GM18511 (cell line): ENCODE measurements at regions not wholly inside any gene's neighbourhood (a gene's known extent, or its start where the extent isn't known, plus 50 kb on each side); places are given as distances from the start of the nearest gene placed in this dataset.
A peak's percentile ranks its signal among the peaks of the same experiment; 100 is the strongest.

ENCODE experiments used
- ATAC-seq: cut with Tn5 transposase; IDR thresholded peaks from one replicate; pipeline ENCODE4 v1.9.1; 2021; ENCODE audit warnings: mild to moderate bottlenecking, moderate library complexity; ENCODE audit not compliant: unreplicated experiment

GRCh38 chr15:99921101-99921500 is 187.9 kb upstream of the LYSMD4 start:
- no peak for ATAC-seq

DNA sequence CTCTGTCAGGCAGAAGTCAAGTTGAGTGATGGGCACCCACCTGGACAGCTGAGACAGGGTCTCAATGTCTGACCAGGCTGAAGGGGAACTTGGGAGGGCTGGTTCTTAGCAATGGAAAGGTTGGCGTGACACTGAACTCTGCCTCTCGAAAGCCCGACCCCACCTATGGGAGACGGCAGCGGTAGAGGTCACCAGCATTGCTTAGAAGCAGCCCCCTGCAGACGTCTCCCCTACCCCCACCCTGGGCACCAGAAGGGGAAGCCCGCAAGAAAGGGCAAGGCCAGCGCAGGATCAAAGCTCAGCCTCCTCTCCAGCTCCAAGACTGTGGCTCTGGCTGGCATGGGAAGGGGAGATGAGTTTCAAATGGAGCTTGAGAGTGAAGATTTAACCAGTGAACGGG is 184.8 kb upstream of the LYSMD4 start:
- ATAC-seq, result no peak

GRCh38 chr15:99917252-99917651 is 184.0 kb upstream of the LYSMD4 start:
- ATAC-seq, result no peak

DNA sequence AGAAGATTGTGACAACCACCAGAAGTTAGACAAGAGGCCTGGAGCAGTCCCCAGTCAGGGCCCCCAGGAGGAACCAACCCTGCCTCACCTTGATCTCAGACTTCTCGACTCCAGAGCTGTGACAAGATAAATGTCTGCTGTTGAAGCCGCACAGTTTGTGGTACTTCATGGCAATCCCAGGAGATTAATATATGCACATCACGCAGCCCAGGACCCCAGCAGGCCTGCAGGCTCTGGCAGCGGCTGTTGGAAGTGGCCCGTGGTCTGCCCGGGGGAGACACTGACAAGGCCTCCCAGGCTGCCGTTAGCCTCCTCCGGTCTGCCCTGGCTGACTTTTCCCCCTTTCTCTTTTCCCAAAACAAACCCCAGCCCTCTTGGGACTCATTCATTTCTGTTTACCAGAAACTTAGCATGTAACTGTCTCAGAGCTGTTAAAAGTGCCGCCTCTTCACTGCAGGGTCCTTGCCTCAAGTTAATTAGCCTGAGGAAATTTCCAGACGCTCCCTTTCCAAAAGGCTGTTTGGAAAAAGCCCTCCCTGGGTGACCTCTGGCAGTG is 183.5 kb upstream of the LYSMD4 start:
- no peak for ATAC-seq

DNA sequence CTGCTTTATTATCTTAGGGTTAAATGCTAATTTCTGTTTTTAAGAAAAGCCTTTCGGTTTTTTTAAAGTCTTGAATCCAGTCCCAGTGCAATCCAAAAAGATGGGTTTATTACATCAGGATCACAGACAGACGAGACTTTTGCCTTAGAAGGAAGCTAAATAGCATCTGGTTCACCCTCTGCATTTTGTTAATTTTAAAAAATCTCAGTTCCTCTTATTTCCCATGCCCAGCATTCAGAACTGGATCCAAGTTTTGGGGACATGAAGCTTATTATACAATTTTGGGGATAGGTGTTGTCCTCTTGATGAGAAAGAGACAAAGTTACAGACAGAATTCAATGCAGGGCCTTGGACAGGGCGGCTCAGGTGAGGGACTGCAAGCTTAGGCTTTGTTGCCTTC is 181.5 kb upstream of the LYSMD4 start:
- no peak for ATAC-seq

DNA sequence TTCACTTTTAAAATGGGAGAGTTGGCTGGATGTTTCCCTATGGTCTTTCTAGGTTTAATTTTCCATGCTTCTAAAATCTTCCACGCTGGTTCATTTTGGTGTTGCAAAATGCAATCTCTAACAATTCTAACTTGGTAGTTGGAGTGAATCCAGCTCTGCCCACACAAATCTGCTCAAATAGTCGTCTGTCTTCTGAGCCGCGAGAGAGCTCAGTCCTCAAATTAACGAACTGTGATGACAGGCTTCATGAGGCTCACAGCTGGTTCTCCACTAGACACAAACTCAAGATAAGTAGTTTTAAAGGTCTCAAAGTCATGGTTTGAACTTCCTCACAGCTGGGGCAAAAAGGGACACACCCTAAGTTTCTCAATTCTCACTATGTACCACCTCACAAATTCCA is 178.6 kb upstream of the LYSMD4 start:
- ATAC-seq, result no peak

DNA sequence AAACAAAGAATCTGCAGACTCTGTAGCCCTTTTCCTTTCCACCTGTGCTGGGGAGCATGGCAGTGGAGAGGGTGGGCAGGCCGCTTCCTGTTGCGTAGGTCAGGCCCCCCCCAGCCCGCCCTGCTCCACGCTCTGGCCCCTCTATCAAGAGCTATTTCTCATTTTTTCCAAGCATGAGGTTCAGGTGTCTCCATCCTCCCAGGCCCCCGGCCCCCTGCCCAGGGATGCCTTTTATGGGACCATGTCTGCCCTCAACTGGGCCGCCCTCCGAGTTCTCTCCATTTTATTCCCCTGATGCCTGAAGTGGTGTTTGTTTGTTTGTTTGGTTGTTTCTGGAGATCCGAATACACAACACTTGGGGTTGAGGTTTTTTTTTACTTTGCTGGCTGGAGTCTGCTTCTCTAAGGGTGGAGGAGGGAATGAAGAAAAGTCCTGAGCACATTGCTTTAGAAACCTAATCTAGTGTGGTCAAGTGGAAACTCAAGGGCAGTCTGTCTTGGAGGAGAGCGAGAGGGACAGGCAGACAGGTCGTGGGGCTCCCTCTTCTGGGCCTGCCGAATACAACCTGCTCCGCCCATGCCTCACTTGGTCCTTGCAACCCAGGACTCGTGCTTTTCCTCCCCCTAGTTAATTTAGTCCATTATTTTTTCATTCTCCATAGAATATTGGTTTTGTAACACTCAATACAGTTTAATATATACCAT is 176.5 kb upstream of the LYSMD4 start:
- ATAC-seq, result peak; percentile 45

GRCh38 chr15:99907698-99908097 is 174.5 kb upstream of the LYSMD4 start:
- ATAC-seq, result no peak

DNA sequence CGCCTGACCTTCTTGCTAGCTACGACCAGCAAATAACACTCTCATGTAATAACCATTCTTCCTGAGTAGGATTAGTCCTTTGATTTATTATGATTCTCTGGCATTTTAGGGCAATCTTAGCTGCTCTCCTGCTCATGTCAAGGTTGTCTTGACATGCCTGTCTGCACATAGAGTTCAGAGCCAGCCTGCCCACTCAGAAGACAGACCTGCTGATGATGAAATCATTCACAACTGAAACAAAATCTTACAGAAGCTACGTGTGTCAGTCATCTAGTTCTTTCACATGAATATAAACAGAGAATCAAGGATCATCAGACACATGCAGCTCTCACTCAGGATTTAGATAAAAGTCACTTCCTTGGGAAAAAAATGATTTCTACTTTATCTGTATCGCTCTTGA is 173.6 kb upstream of the LYSMD4 start:
- ATAC-seq, result no peak

GRCh38 chr15:99906311-99906710 is 173.1 kb upstream of the LYSMD4 start:
- no peak for ATAC-seq

DNA sequence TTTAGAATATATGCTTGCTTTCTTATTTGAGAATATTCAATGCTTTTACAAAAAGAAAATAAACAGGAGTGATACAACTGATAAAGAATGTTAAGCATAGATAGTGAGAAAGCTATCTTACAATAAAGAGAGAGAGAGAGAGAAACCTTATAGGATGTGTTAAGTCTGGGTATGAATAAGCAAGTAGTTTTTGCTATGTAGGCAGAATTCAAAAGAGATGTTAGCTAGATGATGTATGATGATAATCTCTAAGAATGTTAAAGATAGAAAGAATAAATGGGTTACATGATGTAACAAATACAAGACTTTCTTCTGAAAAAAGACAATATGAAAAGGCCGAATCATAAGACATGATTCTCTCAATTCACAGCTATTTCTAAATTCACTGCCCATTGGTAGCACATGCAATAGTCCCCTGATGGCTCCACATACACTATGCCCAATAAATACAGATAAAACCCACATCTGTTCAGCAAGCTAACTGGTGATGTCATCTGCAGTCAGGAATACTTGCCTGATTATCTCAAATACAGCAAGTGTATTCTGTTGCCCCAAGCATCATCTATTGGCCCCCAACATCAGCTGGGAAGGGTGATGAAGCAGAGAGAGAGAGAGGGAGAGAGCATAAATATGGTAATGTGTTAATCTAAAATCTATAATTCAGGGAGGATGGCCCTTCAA is 169.2 kb upstream of the LYSMD4 start:
- no peak for ATAC-seq

DNA sequence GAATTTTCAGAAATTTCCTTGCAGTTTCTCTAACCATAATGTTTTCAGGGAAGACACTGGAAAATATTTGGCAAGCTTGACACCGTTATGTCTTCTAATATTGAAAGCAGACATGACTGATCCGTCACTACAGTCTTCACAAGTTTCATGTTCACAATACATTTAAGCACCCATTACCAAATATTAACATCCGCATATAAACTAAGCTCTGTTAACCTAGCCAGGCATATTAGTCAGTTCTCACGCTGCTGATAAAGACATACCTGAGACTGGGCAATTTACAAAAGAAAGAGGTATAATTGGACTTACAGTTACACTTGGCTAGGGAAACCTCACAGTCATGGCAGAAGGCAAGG is 162.7 kb upstream of the LYSMD4 start:
- ATAC-seq, result no peak

GRCh38 chr15:99895189-99895955 is 162.1 kb upstream of the LYSMD4 start:
- peak; percentile 95 for ATAC-seq

DNA sequence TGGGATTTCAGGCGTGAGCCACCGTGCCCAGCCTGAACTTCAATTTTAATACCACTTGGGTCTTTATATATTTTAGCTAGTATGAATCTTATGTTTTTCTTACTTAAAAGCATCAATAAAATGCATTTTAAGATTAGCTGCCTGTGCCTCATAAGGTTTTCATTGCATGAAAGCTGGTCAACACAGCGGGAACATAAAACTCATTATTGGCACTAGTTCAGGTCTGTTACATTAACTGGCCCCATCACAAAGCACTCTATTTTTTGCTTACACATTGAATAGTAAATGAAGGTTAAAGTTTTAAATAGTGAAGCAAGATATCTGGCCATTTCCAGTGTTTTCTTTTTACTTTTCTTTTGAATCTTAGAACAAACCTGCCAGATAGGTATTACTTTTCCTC is 145.6 kb upstream of the LYSMD4 start:
- no peak for ATAC-seq

- ATAC-seq, result no peak
These were observed 140.2 kb upstream of the LYSMD4 start for GRCh38 chr15:99873451-99873850.

- ATAC-seq, result no peak
These were observed 130.4 kb upstream of the LYSMD4 start for GRCh38 chr15:99863550-99864198.

DNA sequence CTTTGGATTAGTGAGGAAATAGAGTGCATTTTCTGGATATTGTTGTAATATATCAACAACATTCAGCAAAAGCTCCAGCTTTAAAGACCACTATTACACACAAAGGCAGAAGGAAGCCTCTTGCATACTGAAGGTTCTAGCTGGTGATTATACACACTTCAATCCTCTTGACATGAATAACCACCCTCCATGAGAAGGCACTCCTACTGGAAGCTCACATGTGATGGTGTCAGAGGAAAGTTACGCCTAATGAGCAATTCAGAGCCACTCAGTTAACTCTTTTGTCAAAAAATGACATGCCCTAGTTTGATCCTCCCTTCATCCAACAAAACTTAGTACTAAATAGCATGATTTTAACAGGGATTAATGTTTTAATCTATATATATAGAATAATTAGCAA is 124.6 kb upstream of the LYSMD4 start:
- ATAC-seq, result no peak

DNA sequence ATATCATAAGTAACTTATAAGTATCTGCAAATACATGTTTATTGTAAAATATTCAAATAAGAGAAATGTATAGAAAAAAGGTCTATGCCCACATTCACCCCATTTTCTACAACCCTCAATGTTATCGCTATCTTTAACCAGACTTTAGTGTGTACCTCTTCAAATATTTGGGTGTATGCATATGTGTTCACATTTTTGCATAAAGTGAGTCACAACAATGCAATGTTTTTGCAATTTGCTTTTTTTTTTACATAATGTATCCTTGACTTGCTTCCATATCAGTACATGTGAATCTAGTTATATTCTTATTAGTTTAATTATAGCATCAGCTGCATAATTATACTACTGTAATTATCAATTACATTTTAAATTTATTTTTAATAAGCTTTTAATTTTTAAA is 117.3 kb upstream of the LYSMD4 start:
- ATAC-seq, result no peak

DNA sequence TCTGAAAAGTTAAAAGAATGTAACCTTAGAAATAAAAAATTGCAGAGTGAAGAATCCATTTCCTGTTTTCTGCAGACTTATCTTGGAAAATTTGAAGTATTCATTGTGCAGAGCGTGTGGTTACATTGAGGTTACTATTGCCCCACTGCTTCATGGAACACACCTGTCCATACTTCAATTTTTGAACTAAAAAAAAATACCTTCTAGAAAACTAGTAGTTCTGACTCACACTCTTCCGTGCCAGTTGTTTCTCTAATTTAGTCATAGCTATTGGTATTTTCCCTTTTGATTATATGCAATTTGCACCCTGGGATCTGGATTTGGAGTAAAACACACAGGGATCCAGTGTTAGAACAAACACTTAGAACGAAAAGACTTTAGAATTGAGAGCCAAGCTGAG is 111.8 kb upstream of the LYSMD4 start:
- ATAC-seq, result peak; percentile 71

GRCh38 chr15:99844150-99844549 is 110.9 kb upstream of the LYSMD4 start:
- no peak for ATAC-seq

GRCh38 chr15:99842071-99842470 is 108.8 kb upstream of the LYSMD4 start:
- ATAC-seq, result no peak
